NCI-H1092 (cell line): ENCODE measurements at regions not wholly inside any gene's neighbourhood (a gene's known extent, or its start where the extent isn't known, plus 50 kb on each side); places are given as distances from the start of the nearest gene placed in this dataset.

Experiments used
- DNase-seq: peaks from one replicate; lab custom pipeline; 2025; lab: John Stamatoyannopoulos, UW

DNA sequence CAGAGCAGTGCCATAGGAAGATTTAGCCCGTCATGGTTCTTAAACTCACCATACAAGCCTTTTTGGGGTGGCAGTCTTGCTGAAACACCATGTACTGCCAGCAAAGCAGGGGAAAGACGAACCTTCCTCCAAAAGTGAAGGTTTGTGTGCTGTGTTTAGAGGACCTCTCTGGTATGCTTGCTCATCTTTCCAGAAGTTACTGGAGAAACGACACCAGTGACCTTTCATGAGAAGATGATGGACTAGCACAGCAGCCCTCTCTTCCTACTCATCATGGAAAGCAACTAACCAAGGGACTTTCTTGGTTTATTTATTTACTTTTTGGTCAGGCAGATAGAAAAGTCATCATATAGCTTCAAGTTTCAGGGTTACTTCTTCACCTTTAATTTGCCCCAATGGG is 247.4 kb downstream of the PTEN start:
- DNase-seq = no peak

DNA sequence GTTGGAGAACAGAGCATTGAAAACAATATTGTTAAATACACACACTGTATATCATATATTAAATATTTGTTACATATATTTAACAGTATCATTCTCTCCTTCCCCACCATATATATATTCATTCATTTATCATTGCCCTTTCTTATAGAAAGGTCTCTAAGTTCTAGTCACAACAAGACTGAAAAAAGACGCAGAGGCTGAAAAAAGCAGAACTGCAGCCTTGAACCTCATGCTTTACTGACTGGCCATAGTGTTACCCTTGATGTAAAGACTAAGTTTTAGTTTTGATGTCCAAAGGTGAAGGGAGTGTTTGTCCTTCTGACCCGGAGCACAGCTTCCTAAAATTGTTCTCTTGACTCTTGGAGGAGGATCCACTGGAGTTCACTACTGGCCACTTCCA is 247.9 kb downstream of the PTEN start:
- DNase-seq = no peak

DNA sequence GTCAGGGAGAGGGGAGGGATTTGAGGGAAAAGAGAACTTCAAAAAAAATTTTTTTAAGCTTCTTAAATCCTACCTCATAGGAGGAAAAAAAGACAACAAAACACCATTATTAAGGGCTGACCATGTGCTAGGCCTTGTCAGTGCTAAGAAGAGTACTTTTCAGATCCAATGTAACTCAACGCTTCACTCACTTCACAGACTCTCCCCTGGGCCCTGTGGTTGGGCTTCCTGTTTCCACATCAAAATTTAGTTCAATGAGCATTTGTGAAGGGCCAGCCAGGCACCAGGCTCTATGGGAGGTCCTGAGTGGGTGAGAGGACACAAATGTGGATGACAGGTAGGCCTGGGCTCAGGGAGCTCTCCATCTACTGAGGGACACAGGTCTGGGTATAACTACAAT is 249.8 kb downstream of the PTEN start:
- DNase-seq = no peak

DNA sequence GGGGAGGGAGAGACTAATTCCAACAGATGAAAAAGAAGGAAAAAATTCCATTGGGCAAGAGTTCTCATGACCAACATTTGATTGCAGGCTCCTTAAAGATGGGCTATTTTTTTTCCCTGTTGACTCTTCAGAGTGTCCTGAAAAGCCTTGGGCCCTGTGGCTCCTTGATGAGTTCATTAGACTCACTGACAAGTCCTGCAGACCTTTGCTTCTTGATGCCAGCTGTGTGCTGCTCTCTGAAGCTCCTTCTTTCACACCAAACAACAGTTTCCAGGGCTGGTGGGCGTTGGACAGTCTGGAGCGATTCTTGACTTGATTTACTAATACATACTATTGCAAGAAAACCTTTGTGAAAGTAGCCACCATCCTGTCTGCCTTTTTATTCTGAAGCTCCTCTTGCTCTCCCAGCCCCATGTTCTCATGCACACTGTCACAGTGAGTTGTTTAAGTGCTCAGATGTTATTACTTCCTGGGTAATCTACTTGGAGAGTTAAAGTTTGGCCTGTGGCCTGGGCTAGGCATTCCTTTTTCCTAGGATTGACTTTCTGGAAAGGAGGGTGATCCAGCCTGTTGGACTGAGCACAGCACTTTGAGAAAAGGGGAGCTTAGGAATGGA is 250.3 kb downstream of the PTEN start:
- DNase-seq = no peak

DNA sequence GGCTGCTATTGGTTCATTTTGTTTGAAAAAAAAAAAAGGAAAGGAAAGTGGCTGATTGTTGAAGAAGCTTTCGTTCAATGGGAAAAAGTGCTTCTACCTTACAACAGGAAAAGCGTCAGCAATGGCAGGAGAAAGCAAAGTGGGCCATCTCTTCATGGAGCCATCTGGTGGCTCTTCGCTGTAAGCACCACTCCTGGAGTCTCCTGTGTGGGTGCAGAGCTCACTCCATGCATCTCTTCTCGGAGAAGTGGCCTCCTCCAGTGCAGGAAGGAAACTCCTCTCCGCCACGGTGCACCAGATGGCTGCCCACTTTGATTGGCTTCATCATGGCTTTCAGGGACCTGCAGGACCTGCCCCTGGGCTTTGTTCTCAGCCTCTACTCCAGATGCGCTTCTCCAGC is 250.9 kb downstream of the PTEN start:
- DNase-seq = peak; percentile 30

DNA sequence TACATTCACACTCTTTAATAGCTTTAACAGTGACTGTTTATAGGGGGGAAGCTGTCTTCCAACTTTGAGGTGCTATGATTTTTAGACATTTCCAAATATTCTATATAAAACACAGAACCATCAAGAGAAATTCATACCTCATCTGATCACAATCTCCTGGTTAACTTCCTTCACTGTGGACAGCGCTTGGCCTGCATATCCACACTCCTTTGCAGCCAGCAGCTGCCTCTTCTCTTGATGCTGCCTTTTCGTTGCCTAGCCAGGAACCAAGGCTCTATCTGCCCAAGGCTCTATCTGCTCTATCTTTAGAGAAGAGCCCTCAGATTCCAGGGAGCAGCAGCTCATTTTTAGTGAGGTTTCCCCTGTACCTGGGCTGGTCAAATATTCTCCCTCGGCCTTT is 252.0 kb downstream of the PTEN start:
- DNase-seq = no peak

DNA sequence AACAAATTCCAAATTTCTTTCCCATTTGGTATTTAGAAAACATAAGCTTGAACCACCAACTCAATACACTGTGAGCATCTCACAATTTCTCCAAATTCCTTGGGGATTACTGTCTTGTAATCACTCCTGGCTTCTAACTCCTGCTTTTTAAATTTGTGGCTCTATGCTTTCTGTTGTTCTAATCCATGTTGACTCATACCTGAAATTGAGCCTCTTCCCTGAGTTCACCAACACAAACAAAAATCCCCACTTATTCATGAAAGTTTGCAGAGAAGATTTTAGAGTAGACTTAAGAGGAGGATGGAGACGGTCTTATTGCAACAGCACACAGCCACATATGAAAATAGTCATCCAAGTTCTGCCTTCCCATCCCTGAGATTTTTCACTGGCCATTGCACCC is 252.5 kb downstream of the PTEN start:
- DNase-seq = no peak

DNA sequence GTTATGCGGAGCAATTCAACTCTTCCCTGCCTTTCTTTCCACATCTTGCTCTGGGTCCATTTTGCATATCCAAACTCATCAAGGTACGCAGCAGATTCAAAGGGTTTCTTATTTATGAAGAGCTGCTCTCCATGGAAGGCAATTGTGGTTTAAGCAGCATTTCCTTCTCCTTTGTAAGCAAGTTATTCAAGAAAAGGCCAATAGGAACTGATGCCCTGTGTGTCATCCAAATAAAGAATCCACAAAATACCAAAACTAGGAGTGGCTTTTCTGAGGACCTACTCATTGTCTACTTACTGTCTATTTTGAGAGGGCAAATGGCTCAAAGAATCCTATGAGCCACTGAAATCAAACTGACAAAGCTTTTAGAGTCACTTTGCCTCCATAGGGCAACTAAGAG is 253.1 kb downstream of the PTEN start:
- no peak for DNase-seq

DNA sequence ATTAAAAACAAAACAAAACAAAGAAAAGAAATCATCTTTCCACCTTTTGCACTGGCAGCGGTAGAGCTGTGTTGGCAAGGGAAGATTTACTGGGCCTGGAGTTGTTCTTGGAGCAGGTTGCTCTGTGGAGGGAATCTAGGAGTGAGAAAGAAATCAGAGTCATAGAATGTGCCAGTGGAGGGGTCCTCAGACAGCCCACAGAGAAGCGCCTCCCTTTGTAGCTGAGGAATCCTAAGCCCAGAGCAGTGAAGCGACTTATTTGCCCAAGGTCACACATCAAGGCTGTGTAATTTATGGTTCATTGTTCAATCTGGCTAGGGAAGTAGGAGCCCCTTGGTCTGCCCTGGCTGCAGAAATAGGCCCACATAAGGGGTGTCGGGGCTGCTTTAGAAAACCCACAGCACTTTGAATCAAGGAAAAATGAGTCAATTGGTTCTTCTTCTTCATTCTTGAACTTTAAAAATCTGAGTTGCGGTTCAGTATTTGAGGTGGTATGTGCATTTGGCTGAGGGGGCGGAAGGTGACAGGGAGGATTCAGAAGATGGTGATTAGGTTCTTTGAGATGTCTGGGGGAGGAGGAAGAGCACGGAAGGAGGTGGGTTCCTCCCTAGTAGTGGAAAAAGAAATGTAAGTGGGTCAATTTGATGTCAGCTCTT is 253.7 kb downstream of the PTEN start:
- no peak for DNase-seq

DNA sequence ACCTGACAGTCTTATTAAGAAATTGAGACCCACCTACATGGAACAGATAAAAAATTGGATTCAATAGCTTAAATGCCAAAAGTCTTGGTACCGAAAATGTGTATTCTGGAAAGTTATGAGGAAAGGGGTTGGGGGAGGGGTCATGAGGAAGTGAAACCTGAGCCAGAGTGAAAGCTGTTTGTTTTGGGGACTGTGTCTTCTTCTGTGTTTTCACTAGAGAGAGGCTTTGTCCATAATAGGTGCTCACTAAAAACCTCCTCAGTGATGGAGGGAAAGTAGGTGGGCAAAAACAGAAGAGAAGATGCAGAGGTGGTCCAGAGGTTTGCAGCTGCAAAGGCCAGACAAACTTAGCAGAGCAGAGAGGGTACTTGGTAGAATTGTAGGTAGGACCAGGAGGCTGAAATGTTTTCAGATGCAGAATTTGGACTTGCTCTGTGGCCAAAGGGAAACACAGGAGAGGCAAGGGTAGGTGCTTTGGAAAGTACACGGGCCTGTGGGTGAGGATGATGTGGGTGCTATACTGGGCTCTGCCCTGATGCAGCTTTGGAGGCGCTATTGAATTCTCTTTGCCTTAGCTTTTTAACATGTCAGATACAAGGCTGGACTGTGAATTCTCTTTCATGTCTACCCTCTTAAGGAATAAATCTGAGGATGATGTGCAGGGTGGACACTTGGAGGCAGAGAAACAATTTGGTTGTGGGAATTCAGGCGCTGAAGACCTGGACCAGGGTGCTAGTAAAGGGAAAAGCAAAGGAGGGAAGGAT is 254.6 kb downstream of the PTEN start:
- no peak for DNase-seq

DNA sequence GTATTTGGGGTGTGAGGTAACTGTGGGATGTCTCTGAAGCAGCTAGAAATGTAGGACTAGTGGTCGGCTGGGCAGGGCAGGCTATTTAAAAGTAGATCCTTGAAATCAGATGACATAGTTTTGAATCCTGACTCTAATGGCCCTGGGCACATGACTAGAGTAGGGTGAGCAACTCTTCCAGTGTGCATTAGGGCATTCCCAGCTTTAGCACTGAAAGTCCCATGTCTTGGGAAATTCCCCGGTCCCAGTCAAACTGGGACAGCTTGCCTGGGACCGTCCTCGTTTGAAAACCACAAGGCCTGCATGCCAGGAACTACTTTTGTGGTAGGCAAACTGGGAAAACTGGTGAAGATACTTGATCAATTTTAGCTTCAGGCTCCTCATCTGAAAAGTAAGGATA is 255.3 kb downstream of the PTEN start:
- DNase-seq = no peak

DNA sequence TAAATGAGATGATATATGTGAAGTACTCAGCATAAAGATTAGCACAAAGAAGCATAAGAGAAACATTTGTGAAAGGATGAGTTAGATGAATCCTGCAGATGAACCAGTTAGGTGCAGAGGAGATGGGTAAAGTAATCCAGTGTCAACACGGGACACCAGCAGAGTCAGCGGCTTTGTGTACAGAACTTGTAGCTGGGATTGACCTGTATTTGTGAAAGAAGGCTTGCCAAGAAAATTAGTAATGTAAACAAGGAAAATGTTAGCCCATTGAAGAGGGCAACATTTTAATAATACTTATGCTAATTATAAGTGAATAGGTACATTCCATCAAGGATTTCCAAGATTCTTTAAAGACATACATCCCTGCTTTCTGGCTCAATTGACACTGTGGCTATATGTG is 255.7 kb downstream of the PTEN start:
- no peak for DNase-seq

DNA sequence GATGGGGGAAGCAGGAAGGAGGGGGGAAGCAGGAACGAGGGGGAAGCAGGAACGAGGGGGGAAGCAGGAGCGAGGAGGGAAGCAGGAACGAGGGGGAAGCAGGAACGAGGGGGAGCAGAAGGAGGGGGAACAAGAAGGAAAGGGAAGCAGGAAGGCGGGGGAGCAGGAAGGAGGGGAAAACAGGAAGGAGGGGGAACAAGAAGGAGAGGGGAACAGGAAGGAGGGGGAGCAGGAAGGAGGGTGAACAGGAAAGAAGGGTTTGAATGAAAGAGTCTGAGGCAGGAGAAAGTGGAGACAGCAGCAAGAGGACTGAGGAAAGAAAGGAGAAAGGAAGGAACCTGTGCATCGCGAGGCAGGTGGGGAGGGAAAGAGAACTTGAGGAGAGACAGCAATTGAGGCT is 256.6 kb downstream of the PTEN start:
- no peak for DNase-seq

DNA sequence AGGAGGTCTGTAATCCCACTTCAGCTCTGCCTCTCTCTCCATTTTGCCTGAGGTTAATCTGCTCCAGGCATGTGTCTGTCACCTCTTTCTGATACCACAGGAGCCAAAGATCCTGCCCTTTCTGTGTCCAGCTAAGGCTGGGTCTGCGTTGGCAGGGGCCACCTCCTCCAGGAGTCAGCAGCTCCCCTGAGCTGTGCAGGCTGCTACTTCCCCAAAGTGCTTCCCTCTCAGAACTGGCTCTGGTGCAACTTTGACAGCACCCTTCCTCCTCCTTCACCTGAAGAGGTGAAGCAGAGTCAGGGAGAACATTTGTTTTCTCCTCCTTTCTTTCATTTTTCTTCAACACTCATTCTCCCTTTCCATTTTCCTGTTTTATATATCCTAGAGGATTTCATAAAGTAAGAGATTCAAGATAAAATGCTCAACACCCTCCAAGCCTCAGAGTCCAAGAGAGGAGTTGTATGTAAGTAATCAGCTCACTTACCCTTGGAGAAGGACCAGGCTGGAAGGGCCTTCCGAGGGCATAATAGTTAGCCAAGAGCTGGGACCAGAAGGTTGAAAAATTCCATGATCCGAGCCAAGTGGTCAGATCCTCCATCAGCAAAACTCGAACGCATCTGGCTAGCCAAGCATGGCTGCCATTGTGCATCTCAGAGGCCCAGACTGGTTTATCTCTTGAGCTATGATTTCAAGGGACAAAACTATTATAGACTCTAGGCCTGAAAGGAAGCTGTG is 257.3 kb downstream of the PTEN start:
- DNase-seq = no peak

DNA sequence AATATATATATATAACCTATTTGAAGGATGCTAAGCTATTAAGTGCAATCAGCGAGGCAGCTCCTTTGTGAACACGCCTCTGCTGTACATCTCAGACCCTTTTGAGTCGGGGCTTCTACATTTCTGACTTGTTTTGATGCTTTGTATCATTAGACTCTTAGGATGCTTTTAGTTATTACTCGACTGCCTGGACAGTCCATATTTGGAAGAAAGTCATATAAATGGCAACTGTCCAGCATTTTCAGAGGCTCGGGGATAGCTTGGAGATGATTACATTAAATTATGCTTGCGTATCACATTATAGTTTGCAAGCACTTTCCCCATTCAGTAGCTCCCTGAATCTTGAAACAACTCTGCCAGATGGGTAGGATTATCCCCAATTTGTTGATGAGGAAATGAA is 257.9 kb downstream of the PTEN start:
- no peak for DNase-seq

DNA sequence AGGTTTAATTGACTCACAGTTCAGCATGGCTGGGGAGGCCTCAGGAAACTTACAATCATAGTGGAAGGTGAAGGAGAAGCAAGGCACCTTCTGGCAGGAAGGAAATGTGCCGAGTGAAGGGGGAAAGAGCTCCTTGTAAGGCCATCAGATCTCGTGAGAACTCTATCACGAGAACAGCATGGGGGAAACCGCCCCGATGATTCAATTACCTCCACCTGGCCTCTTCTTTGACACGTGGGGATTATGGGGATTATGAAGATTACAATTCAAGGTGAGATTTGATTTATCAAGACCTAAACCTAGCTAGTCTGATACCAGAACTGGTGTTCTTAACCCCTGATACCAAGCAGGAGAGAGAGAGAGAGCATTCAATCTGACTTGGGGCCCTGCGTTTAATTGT is 258.7 kb downstream of the PTEN start:
- no peak for DNase-seq

DNA sequence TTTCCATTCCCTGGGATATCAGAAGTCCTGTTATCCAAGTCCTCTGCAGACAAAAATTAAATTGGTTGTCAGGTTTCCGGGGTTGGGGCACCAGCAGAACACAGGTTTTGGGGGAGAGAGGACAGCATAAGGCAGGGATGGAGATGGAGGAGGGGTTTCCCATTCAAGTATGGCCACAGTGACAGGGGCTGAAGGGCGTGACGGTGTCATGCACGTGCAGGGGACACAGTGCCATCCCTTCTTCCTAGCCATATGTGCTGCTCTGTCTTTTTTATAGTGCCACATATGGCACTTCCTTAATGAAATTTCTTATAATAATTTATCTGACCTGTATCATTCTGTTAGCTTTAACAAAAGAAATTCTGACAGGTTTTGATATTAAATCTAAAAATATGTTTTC is 259.2 kb downstream of the PTEN start:
- no peak for DNase-seq

DNA sequence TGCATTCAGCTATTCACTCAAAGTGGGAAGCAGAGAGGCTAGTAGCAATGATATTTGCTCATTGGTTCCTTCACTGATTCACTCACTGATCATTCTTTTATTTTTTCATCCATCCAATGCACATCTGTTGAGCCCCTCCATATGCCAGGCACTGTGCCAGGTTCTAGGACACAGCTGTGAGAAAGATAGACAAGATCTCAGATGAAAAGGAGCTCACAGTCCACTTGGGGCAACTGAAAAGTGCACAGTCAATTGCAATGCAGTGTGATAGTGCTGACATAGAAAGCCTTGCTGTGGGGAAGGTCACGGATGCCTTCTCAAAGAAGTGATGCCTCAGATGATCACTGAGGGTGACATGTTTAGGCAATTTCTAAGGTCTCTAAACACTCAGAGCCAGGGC is 262.3 kb downstream of the PTEN start:
- no peak for DNase-seq

DNA sequence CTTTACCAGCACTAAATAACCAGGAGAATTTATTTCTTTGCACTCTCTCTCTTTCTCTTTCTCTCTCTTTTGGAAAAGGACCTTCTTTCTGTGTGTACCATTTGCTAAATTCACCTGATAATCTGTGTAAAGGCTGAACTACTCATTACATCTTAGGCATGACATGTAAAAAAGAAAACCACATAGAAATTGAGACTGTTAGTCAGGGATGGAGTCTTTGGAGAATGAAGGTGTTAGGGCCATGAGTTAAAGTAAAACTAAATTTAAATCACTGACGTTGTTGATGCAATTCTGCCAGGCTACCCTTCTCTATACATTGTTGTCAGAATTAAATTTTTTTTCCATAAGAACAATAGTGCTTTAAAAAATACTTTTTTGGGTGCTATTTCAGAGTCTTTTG is 263.3 kb downstream of the PTEN start:
- DNase-seq = no peak

DNA sequence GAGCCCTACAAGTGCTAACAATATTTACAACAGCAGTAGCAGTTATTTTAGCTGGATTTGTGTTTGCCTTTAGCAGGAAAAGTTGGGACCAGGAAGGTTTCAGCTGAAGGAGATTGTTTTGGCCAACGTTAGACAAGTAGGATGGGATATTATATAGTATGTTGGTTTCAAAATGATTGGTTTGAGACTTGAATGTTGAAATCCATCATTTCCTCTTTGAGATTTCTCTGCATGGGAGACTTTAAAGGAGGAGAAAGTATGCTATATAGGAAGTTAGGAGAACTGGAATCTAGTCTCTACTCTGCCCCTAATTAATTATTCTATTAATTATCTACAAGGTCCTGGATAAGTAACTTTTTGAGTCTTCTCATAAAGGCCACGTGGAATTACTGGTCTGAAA is 263.8 kb downstream of the PTEN start:
- no peak for DNase-seq

DNA sequence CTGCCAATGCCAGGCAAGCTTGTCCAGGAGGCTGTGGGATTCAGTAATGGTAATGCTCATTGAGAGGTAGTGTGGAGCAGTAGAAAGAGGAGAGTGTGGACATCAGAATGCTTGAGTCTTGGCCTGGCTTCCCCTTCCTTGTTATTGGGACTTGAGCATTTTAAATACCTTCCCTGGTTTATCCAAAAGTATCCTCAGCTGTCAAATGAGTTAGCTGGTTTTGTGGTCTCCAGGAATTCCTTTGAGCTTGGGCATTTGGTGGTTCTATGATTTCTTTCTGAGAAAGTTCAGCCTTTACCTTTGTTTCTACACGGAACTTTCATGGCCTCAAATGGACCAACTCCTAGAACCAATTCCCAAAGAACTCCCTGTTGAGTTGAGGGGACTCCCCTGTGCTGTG is 264.3 kb downstream of the PTEN start:
- DNase-seq = no peak

DNA sequence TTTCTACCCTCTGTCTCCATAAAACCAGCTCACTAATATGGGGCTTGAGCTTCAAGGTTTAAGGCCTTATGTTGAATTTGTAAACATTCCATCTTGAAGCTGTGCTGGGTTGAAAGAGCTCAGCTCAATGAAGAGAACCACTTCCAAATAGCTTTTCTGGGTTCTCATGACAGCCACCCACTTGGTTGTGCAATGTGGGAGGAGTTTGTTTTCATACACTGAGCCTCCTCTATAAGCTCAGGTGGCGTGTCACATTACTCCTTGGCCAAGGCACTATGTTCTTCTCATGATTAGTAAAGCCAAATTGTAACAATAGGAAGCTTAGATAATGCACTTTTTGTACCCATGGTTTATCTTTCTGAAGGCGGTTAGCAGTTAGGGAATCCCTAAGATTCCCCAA is 265.6 kb downstream of the PTEN start:
- no peak for DNase-seq

DNA sequence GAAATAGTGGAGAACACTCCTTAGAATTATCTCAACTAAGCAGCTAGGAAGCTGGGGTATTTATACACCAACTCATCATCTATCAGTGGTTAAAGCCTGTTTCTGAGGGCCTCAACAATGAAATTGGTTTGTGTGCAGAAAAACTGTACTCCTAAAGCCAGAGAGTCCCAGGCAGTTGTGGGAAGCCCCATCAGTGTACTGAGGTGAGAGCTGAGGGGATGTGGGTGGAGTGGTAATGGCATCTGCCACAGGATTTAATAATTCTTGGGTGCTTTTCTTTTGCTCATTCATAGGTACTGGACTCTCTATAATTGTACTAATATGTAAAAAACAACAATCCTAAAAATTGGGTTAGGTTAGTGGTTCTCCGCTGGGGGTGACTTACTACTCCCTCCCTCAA is 267.5 kb downstream of the PTEN start:
- DNase-seq = no peak
